Amniotic epithelial cell (primary cell): ENCODE measurements at regions not wholly inside any gene's neighbourhood (a gene's known extent, or its start where the extent isn't known, plus 50 kb on each side); places are given as distances from the start of the nearest gene placed in this dataset.

Experiments used
- DNase-seq: peaks from one replicate; pipeline ENCODE4 v3.0.0-alpha.2; 2010; ENCODE audit warnings: low read depth

- no peak for DNase-seq
Observed at GRCh38 chr4:38562751-38563198, 101.2 kb upstream of the KLF3 start.

- DNase-seq: no peak
Observed at GRCh38 chr4:38563707-38564495, 100.1 kb upstream of the KLF3 start.

- DNase-seq: no peak
Observed at GRCh38 chr4:38565271-38566199, 98.5 kb upstream of the KLF3 start.

DNA sequence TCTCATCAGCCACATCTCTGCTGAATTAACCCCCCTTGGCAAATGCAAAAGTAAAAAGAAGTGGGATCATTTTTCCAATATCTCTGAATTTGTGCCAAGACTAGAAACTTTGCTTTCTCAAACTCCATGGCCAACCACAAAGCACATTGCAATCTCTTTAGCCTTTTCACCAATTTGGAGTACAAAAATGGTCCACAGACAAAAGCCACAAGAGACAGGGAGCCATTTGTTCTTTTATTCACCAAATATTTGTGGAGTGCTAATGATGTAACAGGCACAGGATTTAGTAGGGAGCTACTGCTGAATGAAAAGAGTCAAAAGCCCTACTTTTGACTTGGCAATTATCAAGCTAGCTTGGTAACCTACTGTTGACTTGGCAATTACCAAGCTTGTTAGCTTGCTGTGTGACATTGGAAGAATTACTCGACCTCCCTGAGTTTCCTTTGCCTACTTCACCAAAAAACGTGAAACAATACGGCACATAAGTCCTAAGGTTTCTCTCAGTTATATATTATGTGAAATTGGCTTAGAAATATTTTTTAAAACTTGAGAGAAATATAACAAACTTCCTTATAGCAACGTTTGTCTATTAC, 97.1 kb upstream of the KLF3 start:
- DNase-seq: no peak

GRCh38 chr4:38567457-38567856, 96.5 kb upstream of the KLF3 start:
- DNase-seq: no peak

GRCh38 chr4:38568768-38569167, 95.2 kb upstream of the KLF3 start:
- no peak for DNase-seq

DNA sequence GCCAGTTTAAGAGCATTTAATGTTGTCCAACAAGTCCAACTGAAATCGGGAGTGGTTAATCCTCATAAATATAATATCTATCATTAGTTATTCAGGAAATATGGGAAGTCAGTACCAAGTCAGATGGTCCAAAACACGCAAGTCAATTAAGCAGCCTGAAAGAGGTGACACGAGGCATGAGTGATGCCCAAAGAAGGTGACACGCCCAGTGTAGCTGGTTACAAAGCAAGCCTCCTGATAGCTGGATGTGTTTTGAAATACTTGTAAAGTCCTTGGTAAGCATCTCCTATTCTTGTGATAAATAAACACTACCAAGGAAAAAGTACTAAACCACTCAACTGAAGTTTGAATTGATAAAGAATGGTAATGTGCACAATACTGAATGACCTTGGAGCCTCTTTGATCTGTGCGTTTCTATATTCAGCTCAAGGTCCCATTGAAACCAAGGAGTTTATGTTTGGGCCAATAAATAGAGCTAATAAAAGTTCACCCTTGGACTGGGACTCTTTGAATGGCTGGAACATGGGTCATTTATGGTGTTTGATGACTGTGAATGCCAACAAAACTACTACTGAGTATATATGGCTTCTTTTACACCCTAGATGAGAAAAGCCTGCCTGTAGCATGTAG, 93.2 kb upstream of the KLF3 start:
- DNase-seq: no peak

DNA sequence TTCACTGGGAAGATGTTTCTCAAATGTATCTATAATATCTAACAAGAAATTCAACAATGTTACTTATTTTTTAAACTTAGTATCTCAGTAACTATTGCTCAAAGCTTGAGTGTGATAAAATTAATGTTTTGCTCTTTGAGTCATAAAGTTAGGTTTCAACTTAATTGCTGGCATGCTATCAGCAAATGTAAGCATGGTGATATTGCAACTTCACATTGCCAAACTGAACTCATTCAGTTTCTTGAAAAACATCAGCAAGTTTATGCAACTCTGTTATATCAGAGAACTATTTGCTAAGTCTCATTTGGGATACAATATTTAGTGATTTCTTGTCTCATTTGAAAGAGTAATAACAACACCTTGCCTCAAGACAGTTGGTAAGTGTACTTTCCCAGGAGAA, 91.2 kb upstream of the KLF3 start:
- peak; percentile 35 for DNase-seq

DNA sequence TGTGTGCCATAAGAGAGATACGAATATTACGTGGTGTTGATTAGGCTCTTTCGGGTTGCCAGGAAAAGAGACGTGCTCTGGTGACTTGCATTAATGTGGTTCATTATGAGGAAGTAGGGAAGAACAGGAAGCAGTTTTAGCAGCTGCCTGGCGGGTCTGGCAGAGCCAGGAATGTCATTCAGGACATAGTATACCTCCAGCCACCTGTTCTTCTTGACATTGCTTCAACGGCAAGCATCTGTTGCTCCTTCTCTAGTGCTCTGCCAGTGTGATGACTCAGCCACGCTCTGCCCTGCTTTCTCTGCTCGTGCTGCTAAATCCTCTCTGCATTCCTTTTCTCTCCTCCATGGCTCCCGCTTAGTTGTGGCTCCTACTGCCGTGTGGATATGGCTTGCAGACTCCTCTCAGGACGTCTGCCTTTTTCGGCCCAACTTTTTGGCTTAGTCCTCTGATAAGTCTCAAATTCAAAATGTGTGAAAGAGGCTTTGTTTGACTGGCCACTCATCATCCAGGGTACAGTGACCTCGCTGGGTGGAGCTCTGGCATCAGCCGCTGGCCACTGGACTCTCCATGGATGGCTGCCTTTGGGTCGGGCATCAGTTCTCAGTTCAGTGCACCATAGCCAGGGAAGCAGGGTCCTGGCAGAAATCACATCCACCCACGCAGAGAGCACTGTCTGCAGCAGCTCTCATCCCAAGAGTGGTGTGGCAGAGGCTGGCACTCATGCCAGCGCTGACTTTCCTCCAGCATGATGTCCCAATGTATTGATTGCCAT, 89.3 kb upstream of the KLF3 start:
- no peak for DNase-seq

DNA sequence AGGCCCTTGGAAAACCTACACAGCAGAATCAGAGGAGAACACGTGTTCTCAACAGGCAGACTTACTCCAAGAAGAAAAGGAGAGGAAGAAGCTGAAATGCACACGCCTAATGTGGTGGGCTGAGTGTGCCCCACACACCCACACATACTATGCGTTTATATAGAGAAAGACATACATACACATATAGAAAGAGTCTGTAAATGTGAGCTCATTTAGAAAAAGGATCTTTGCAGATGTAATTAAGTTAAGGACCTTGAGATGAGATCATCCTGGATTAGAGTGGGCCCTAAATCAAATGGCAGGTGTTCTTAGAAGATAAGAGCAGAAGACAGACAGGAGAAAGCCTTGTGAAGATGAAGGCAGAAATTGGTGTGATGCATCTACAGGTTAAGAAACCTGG, 87.2 kb upstream of the KLF3 start:
- DNase-seq: no peak

- no peak for DNase-seq
Observed at GRCh38 chr4:38577462-38577861, 86.5 kb upstream of the KLF3 start.

DNA sequence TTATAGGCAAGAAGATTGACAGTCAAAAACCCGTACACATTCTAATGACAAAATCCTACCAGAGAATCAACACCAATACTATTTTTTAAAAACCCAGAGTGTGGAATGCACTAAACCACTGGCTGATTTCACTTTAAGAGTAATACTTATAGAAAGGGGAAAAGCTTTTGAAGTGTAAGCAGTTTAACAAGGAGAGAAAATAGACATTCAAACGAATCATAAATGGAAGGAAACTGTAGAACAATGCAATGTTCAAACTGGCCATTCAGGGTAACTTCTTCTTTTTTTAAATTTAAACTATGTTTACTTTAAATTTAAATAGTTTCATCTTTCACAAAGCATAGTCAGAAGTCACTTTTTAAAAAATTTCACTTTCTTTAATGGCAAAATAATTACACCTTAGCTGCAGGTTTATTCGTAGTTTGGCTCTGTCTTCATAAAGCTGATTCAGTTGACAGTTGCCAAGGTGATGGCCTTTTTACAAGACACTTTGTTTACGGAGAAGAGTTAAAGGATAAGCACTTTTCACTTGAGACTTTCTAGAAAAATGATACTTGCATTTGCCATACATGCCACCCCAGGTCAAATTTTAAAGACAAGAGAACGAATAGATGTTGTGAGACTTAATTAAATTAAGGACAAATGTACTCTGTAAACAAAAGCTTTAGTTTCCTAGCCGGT, 82.4 kb upstream of the KLF3 start:
- DNase-seq: no peak

GRCh38 chr4:38582445-38582844, 81.6 kb upstream of the KLF3 start:
- no peak for DNase-seq

GRCh38 chr4:38582889-38583470, 81.0 kb upstream of the KLF3 start:
- DNase-seq: no peak

DNA sequence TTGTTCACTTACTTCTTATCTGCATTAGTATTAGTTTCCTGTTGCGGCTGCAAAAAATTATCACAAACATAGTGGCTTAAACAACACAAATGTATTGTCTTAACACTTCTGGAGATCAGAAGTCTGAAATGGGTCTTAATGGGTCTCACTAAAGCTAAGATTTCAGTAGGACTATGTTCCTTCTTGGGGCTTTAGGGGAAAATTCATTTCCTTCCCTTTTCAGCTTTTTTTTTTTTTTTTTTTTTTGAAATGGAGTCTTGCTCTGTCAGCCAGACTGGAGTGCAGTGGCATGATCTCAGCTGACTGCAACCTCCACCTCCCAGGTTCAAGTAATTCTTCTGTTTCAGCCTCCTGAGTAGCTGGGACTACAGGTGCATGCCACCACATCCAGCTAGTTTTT, 78.1 kb upstream of the KLF3 start:
- DNase-seq: no peak

DNA sequence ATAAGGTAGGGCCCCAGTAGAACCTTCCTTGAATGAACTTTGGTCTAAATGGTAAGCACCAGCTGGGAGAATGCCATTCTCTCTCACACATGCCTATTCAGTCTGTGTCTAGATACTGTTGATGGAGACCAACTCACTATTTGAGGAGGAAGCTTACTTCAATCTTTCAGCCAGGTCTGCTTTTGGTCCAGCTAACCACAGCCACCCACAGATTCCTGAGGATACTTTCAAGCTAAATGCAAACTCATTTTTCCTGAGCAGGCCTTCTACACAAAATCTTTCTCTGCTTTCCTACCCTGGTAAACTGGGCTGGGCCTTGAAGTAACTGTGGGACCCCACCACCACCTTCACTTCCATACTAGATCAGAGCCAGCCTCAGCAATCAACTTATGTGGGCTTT, 76.9 kb upstream of the KLF3 start:
- DNase-seq: no peak

GRCh38 chr4:38590046-38590445, 74.0 kb upstream of the KLF3 start:
- no peak for DNase-seq

DNA sequence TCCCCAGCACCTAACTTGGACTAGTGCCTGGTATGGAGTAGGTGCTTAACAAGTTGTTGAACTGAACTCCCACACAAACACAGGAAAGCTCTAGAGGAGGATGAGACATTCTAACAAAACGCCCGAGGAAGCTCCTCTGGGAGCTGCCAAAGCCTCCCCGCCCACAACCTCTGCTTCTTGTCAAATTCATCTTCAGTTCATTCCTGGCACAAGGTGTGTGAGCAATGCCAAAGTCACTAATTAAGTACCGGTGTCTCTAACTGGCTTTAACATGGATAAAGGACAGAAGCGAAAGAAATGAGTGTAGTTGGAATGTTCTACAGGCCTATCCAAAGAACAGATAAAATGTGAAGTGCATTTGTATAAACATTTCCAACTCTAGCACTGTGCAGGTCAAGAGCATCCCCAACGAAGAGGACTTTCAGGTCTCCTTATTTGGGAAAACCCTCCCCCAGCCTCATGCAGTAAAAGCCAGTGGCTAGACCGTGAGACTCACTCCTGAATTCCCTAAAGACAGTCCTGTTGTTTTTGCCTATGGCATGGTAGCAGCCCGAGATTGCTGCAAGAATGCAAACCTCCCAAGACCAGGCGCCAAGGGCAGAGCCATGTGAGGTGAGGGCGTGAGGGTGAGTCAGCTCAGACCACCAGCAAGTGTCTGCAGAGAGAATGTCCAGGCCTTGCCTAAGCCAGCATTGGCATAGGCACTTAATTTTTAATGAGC, 72.2 kb upstream of the KLF3 start:
- DNase-seq: peak; percentile 53

DNA sequence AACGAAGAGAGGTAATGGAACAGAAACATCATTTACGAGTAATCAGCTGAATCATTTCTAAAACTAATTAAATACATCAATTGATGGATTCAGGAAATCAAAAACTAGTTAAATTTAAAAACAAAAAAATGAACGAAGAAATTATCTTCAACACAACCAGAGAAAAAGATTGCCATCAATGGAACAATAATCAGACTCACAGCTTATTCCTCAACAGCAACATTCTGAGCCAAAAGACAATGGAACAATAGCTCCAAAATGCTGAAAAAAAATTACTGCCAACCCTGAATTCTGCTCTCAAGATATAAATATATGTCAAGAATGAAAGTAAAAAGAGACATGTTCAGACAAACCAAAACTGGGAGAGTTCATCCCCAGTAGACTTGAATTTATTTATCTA, 65.5 kb upstream of the KLF3 start:
- no peak for DNase-seq

DNA sequence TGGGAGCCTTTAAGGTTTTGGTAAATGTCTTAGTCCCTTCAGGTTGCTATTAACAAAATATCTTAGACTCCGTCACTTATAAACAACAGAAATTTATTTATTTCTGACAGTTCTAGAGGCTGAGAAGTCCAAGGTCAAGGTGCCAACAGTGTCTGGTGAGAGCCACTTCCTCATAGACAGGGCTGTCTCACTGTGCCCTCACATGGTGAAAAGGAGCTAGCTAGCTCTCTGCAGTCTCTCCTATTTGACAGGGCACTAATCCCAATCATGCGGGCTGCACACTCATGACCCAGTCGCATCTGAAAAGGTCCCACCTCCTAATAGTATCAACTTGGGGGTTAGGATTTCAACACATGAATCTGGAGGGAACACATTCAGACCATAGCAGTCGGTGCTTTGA, 63.4 kb upstream of the KLF3 start:
- DNase-seq: no peak
